Esophagus muscularis mucosa (tissue), 4 donors: ENCODE measurements at regions not wholly inside any gene's neighbourhood (a gene's known extent, or its start where the extent isn't known, plus 50 kb on each side); places are given as distances from the start of the nearest gene placed in this dataset.

ENCODE experiments used
- CTCF ChIP-seq, 3 experiments: fragments of 200-600 bp in 2 of 3; fragments of 450-650 bp in 1 of 3; sonication (generic) in 2 of 3; IDR thresholded peaks; one replicate each; pipeline ENCODE4 v1.5.1; 2017 to 2019; ENCODE audit warnings: antibody characterized with exemption in 3 of 3, mild to moderate bottlenecking in 2 of 3, moderate library complexity in 1 of 3
- EP300 ChIP-seq: sonication (generic); formaldehyde crosslinking; IDR thresholded peaks from one replicate; pipeline ENCODE4 v1.6.1; 2017; ENCODE audit warnings: antibody characterized with exemption
- POLR2A ChIP-seq: fragments of 450-650 bp; IDR thresholded peaks from one replicate; pipeline ENCODE4 v1.6.1; 2017; ENCODE audit warnings: antibody characterized with exemption, moderate library complexity, mild to moderate bottlenecking, low read depth

- TF ChIP-seq CTCF (IDR thresholded peaks at IDR 0.05) = no peak
- no peak for TF ChIP-seq POLR2A
- no peak for TF ChIP-seq EP300
These were observed 53.6 kb upstream of the DPT start for GRCh38 chr1:168782559-168783116.
